MM.1S (cell line): ENCODE measurements at regions not wholly inside any gene's neighbourhood (a gene's known extent, or its start where the extent isn't known, plus 50 kb on each side); places are given as distances from the start of the nearest gene placed in this dataset.

Source experiments
- DNase-seq: peaks from one replicate; pipeline ENCODE4 v3.0.0-alpha.2; 2015
- H2AFZ ChIP-seq: fragments of 300-600 bp; sonication (generic); 2 replicates; pipeline ENCODE4 v1.6.0; 2016; ENCODE audit warnings: antibody characterized with exemption, low read length
- H3F3A ChIP-seq: fragments of 300-600 bp; sonication (generic); 2 replicates; pipeline ENCODE4 v1.6.1; 2016; ENCODE audit warnings: mild to moderate bottlenecking, antibody characterized with exemption, low read length, moderate library complexity, mixed read lengths; ENCODE audit not compliant: insufficient read depth
- H3K27ac ChIP-seq: fragments of 300-600 bp; sonication (generic); 2 replicates; pipeline ENCODE4 v1.5.1; 2016; ENCODE audit warnings: mild to moderate bottlenecking, low read length
- H3K27me3 ChIP-seq: fragments of 300-600 bp; sonication (generic); replicated peaks from 2 replicates; pipeline ENCODE4 v1.6.0; 2016; ENCODE audit warnings: low read length; ENCODE audit not compliant: insufficient read depth
- H3K36me3 ChIP-seq: fragments of 300-600 bp; sonication (generic); replicated peaks from 2 replicates; pipeline ENCODE4 v1.6.1; 2016; ENCODE audit warnings: mild to moderate bottlenecking, low read length, mixed read lengths; ENCODE audit not compliant: insufficient read depth
- H3K4me1 ChIP-seq: fragments of 300-600 bp; sonication (generic); 2 replicates; pipeline ENCODE4 v1.6.1; 2016; ENCODE audit warnings: low read length, mixed read lengths
- H3K4me2 ChIP-seq: fragments of 300-600 bp; sonication (generic); 2 replicates; pipeline ENCODE4 v1.6.0; 2016; ENCODE audit warnings: low read depth, low read length
- H3K4me3 ChIP-seq: fragments of 300-600 bp; sonication (generic); 2 replicates; pipeline ENCODE4 v1.5.1; 2016; ENCODE audit warnings: low read length, mixed read lengths
- H3K79me2 ChIP-seq: fragments of 300-600 bp; sonication (generic); 2 replicates; pipeline ENCODE4 v1.6.1; 2016; ENCODE audit warnings: mixed run types, low read length, mixed read lengths
- H3K9ac ChIP-seq: fragments of 300-600 bp; sonication (generic); 2 replicates; pipeline ENCODE4 v1.6.1; 2016; ENCODE audit warnings: low read length, mixed read lengths
- H3K9me2 ChIP-seq: fragments of 300-600 bp; sonication (generic); replicated peaks from 2 replicates; pipeline ENCODE4 v1.6.1; 2016; ENCODE audit warnings: mild to moderate bottlenecking, low read length, mixed read lengths; ENCODE audit not compliant: insufficient read depth
- H3K9me3 ChIP-seq: fragments of 300-600 bp; sonication (generic); replicated peaks from 2 replicates; pipeline ENCODE4 v1.6.1; 2016; ENCODE audit warnings: mild to moderate bottlenecking, low read length, mixed read lengths; ENCODE audit not compliant: insufficient read depth
- H4K20me1 ChIP-seq: fragments of 300-600 bp; sonication (generic); 2 replicates; pipeline ENCODE4 v1.6.1; 2016; ENCODE audit warnings: mild to moderate bottlenecking, low read length, moderate library complexity, mixed read lengths; ENCODE audit not compliant: insufficient read depth
- EZH2 ChIP-seq: fragments of 300-600 bp; sonication (generic); optimal IDR thresholded peaks from 2 replicates; pipeline ENCODE3; 2017; ENCODE audit warnings: low read depth, mild to moderate bottlenecking, antibody characterized with exemption, low read length, mixed read lengths
- EZH2phosphoT487 ChIP-seq: fragments of 300-600 bp; sonication (generic); IDR thresholded peaks from 2 replicates; pipeline ENCODE4 v1.6.1; 2018; ENCODE audit warnings: antibody characterized with exemption, low read length
- TF ChIP-seq, protein P1 (sequence below): fragments of 300-600 bp; sonication (generic); IDR thresholded peaks from 2 replicates; pipeline ENCODE4 v1.5.1; 2016; ENCODE audit warnings: antibody characterized with exemption, low read length, mixed read lengths

DNA sequence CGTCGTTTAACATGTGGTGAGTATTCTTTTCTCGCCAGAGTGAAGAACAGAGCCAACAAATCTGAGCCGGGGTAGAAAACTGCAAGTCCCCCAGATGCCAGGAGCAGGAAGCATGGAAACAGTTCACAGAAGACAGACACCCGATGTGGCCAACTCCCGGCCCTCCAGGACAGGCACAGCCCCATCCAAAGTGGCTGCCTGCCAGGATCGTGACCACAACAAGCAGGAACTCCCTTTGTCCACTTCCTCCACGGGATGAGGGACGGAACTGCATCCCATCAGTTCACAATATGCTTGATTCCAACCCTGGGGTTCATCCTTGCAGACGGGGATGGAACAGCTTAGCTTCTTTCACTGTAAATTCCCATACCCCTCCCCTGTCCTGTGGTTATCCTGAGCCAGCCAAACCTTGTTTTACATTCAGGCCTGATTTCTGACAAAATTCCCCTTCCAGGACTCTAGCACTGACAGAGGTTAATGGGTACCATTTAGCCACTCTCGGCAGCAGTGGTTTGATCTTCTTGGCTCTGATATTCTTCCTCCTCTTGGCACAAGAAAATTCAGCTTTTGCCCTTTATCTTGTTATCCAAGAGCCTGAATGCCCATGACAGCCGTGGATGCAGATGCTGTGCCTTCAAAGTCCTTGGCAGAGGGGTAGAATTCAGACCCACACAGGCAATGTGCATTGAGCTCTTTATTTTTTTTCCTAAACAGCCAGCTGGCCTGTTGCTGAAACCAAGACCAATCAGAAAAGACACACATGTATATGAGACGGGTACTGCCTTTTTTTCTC lies 105.5 kb upstream of the FAM204A start:
- H3K27me3 ChIP-seq = no peaks in the 10 kb centered on the region
- H3K9me2 ChIP-seq = no peaks in the 10 kb centered on the region
- H4K20me1 ChIP-seq = no peaks in the 10 kb centered on the region
- H3K36me3 ChIP-seq = no peaks in the 10 kb centered on the region
- H3F3A ChIP-seq = no peaks in the 10 kb centered on the region
- no peak overlapping the region for H3K4me3 ChIP-seq
- H3K79me2 ChIP-seq = no peaks in the 10 kb centered on the region
- no peak overlapping the region for H3K4me2 ChIP-seq
- no peak overlapping the region for H3K9ac ChIP-seq
- H3K9me3 ChIP-seq = no peaks in the 10 kb centered on the region
- H3K4me1 ChIP-seq = peaks cover 5% of the 10 kb centered on the region
- no peak overlapping the region for H2AFZ ChIP-seq
- H3K27ac ChIP-seq = no peak overlapping the region
- TF ChIP-seq EZH2phosphoT487 (no peak), EZH2 (no peak)
- TF ChIP-seq, protein P1, sequence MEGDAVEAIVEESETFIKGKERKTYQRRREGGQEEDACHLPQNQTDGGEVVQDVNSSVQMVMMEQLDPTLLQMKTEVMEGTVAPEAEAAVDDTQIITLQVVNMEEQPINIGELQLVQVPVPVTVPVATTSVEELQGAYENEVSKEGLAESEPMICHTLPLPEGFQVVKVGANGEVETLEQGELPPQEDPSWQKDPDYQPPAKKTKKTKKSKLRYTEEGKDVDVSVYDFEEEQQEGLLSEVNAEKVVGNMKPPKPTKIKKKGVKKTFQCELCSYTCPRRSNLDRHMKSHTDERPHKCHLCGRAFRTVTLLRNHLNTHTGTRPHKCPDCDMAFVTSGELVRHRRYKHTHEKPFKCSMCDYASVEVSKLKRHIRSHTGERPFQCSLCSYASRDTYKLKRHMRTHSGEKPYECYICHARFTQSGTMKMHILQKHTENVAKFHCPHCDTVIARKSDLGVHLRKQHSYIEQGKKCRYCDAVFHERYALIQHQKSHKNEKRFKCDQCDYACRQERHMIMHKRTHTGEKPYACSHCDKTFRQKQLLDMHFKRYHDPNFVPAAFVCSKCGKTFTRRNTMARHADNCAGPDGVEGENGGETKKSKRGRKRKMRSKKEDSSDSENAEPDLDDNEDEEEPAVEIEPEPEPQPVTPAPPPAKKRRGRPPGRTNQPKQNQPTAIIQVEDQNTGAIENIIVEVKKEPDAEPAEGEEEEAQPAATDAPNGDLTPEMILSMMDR = no peak
- no peak for DNase-seq

DNA sequence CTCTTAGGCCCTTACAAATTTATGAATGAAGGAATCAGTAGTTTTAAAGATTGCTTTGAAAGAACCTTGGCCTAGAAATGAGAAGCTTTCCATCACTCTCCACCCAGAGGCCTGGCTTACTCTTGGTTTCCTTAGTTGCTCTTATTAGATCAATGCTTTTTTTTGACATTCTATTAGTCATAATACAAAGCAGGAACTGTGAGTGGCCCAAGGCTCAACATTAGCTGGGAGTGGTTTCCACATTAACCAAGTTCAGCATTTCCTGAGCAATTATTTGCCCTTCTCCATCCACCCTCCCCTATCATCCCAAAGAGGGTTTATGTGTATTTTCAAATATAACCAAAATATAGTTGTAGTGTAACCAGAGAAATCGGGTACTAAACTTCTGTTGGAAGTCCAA lies 103.4 kb upstream of the FAM204A start:
- Histone ChIP-seq H3K27ac (no peak overlapping the region), H3K9me2 (no peaks in the 10 kb centered on the region), H2AFZ (no peak overlapping the region), H3K4me2 (no peak overlapping the region), H3F3A (no peaks in the 10 kb centered on the region), H3K4me3 (no peak overlapping the region), H3K9me3 (no peaks in the 10 kb centered on the region), H3K4me1 (peaks cover 5% of the 10 kb centered on the region), H4K20me1 (no peaks in the 10 kb centered on the region), H3K27me3 (no peaks in the 10 kb centered on the region), H3K79me2 (no peaks in the 10 kb centered on the region), H3K9ac (no peak overlapping the region), H3K36me3 (no peaks in the 10 kb centered on the region)
- DNase-seq = no peak
- TF ChIP-seq, protein P1 = no peak
- TF ChIP-seq EZH2 (no peak), EZH2phosphoT487 (no peak)

DNA sequence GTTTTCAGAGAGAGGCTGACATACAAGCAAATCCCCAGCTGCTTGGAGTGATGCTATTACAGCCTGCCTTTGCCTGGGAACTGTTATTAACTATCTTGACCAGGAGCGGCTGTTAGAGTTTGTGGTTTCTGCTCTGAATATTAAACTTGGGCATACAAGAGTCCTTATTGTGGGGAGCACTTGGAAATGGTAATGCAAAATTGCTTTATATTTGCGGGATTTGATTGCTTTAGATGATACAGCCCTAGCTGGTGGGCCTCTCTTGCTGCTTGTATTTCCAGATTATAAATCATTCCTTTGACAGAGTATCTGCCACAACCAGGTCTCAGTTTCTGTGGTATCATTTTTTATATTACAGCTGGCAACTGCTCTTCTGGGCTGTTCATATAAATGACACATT lies 101.9 kb upstream of the FAM204A start:
- Histone ChIP-seq H3K4me2 (no peak overlapping the region), H3F3A (no peaks in the 10 kb centered on the region), H3K9me3 (no peaks in the 10 kb centered on the region), H2AFZ (no peak overlapping the region), H3K27me3 (no peaks in the 10 kb centered on the region), H3K4me1 (no peaks in the 10 kb centered on the region), H3K79me2 (no peaks in the 10 kb centered on the region), H3K9me2 (no peaks in the 10 kb centered on the region), H3K27ac (no peak overlapping the region), H3K36me3 (no peaks in the 10 kb centered on the region), H3K4me3 (no peak overlapping the region), H3K9ac (no peak overlapping the region), H4K20me1 (no peaks in the 10 kb centered on the region)
- no peak for DNase-seq
- no peak for TF ChIP-seq EZH2phosphoT487
- TF ChIP-seq, protein P1 = no peak
- TF ChIP-seq EZH2 = no peak
